D341Med (cell line): ENCODE measurements at regions not wholly inside any gene's neighbourhood (a gene's known extent, or its start where the extent isn't known, plus 50 kb on each side); places are given as distances from the start of the nearest gene placed in this dataset.
"Not testable (repeated sequence)": the region's sequence is repeated elsewhere in the genome, so short reads cannot be mapped to it uniquely, and the experiment has no call there.

ENCODE experiments used
- DNase-seq: peaks from one replicate; pipeline ENCODE4 v3.0.0; 2012; ENCODE audit warnings: low spot score

- no peak for DNase-seq
Measured at GRCh38 chr3:152581951-152582350, 253.0 kb upstream of the P2RY1 start.

- no peak for DNase-seq
Measured at GRCh38 chr3:152583963-152584362, 251.0 kb upstream of the P2RY1 start.

GRCh38 chr3:152586974-152587373 lies 248.0 kb upstream of the P2RY1 start:
- DNase-seq: no peak

- no peak for DNase-seq
Measured at GRCh38 chr3:152587861-152588260, 247.1 kb upstream of the P2RY1 start.

- no peak for DNase-seq
Measured at GRCh38 chr3:152589644-152590043, 245.3 kb upstream of the P2RY1 start.

- no peak for DNase-seq
Measured at GRCh38 chr3:152591515-152591914, 243.4 kb upstream of the P2RY1 start.

- DNase-seq: no peak
Measured at GRCh38 chr3:152593242-152593641, 241.7 kb upstream of the P2RY1 start.

- peak; percentile 31 for DNase-seq
Measured at GRCh38 chr3:152595975-152596821, 238.7 kb upstream of the P2RY1 start.

GRCh38 chr3:152596832-152597231 lies 238.1 kb upstream of the P2RY1 start:
- not testable (repeated sequence) for DNase-seq

GRCh38 chr3:152606146-152606545 lies 228.8 kb upstream of the P2RY1 start:
- no peak for DNase-seq

GRCh38 chr3:152607179-152607578 lies 227.8 kb upstream of the P2RY1 start:
- no peak for DNase-seq

- DNase-seq: no peak
Measured at GRCh38 chr3:152608696-152609594, 226.0 kb upstream of the P2RY1 start.

- DNase-seq: no peak
Measured at GRCh38 chr3:152609891-152610290, 225.0 kb upstream of the P2RY1 start.

- no peak for DNase-seq
Measured at GRCh38 chr3:152610622-152611021, 224.3 kb upstream of the P2RY1 start.

- no peak for DNase-seq
Measured at GRCh38 chr3:152611905-152612304, 223.0 kb upstream of the P2RY1 start.

- no peak for DNase-seq
Measured at GRCh38 chr3:152613851-152614250, 221.1 kb upstream of the P2RY1 start.

- DNase-seq: no peak
Measured at GRCh38 chr3:152615681-152616080, 219.2 kb upstream of the P2RY1 start.

GRCh38 chr3:152617609-152618008 lies 217.3 kb upstream of the P2RY1 start:
- DNase-seq: no peak

GRCh38 chr3:152618529-152618928 lies 216.4 kb upstream of the P2RY1 start:
- no peak for DNase-seq

GRCh38 chr3:152619691-152620090 lies 215.2 kb upstream of the P2RY1 start:
- DNase-seq: no peak

GRCh38 chr3:152620395-152620794 lies 214.5 kb upstream of the P2RY1 start:
- no peak for DNase-seq

- no peak for DNase-seq
Measured at GRCh38 chr3:152621006-152621868, 213.7 kb upstream of the P2RY1 start.
